Mesothelial cell of epicardium (in vitro differentiated cells): ENCODE measurements at regions not wholly inside any gene's neighbourhood (a gene's known extent, or its start where the extent isn't known, plus 50 kb on each side); places are given as distances from the start of the nearest gene placed in this dataset.

Source experiments
- DNase-seq, 2 experiments: peaks; one replicate each; pipeline ENCODE4 v3.0.0; 2021; ENCODE audit warnings: low spot score in 2 of 2; ENCODE audit not compliant: unreplicated experiment in 2 of 2
- H3K27ac Mint-ChIP-seq: 2 replicates; pipeline ENCODE4 v1.8.0; 2021; ENCODE audit warnings: mixed read lengths
- H3K27me3 Mint-ChIP-seq: 2 replicates; pipeline ENCODE4 v1.8.0; 2021; ENCODE audit warnings: low read depth, mixed read lengths
- H3K36me3 Mint-ChIP-seq: 2 replicates; pipeline ENCODE4 v1.8.0; 2021; ENCODE audit warnings: mixed read lengths
- H3K4me1 Mint-ChIP-seq: 2 replicates; pipeline ENCODE4 v1.8.0; 2021; ENCODE audit warnings: mixed read lengths
- H3K4me3 Mint-ChIP-seq: 2 replicates; pipeline ENCODE4 v1.8.0; 2021; ENCODE audit warnings: mild to moderate bottlenecking, moderate library complexity, mixed read lengths
- H3K9me3 Mint-ChIP-seq: 2 replicates; pipeline ENCODE4 v1.8.0; 2021; ENCODE audit warnings: mixed read lengths
- CTCF ChIP-seq: fragments of 200-600 bp; sonication (generic); IDR thresholded peaks from one replicate; pipeline ENCODE4 v1.5.0; 2021; ENCODE audit warnings: antibody characterized with exemption; ENCODE audit not compliant: unreplicated experiment

GRCh38 chr18:47512726-47513435 is 261.4 kb upstream of the SKOR2 start:
- TF ChIP-seq CTCF: no peak
- no peak overlapping the region for H3K27ac Mint-ChIP-seq
- H3K4me3 Mint-ChIP-seq: no peak overlapping the region
- no peaks in the 10 kb centered on the region for H3K36me3 Mint-ChIP-seq
- H3K27me3 Mint-ChIP-seq: peaks cover 32% of the 10 kb centered on the region
- peaks cover 5% of the 10 kb centered on the region for H3K9me3 Mint-ChIP-seq
- no peaks in the 10 kb centered on the region for H3K4me1 Mint-ChIP-seq
- no peak for DNase-seq

GRCh38 chr18:47512056-47512455 is 260.6 kb upstream of the SKOR2 start:
- Mint-ChIP-seq H3K36me3 (no peaks in the 10 kb centered on the region), H3K4me1 (no peaks in the 10 kb centered on the region), H3K27me3 (peaks cover 33% of the 10 kb centered on the region), H3K27ac (no peak overlapping the region), H3K9me3 (peaks cover 5% of the 10 kb centered on the region), H3K4me3 (no peak overlapping the region)
- no peak for DNase-seq
- no peak for TF ChIP-seq CTCF

GRCh38 chr18:47510831-47511230 is 259.4 kb upstream of the SKOR2 start:
- Mint-ChIP-seq H3K27me3 (peaks cover 39% of the 10 kb centered on the region), H3K36me3 (no peaks in the 10 kb centered on the region), H3K27ac (no peak overlapping the region), H3K4me3 (no peak overlapping the region), H3K9me3 (peaks cover 5% of the 10 kb centered on the region), H3K4me1 (no peaks in the 10 kb centered on the region)
- TF ChIP-seq CTCF: no peak
- no peak for DNase-seq

GRCh38 chr18:47507651-47508050 is 256.2 kb upstream of the SKOR2 start:
- no peak for TF ChIP-seq CTCF
- no peak for DNase-seq
- H3K9me3 Mint-ChIP-seq: no peaks in the 10 kb centered on the region
- H3K4me3 Mint-ChIP-seq: no peak overlapping the region
- no peaks in the 10 kb centered on the region for H3K36me3 Mint-ChIP-seq
- no peak overlapping the region for H3K27ac Mint-ChIP-seq
- H3K4me1 Mint-ChIP-seq: no peaks in the 10 kb centered on the region
- H3K27me3 Mint-ChIP-seq: peaks cover 56% of the 10 kb centered on the region

GRCh38 chr18:47506897-47507296 is 255.4 kb upstream of the SKOR2 start:
- Mint-ChIP-seq H3K27ac (no peak overlapping the region), H3K36me3 (no peaks in the 10 kb centered on the region)

More at GRCh38 chr18:47506897-47507296, 255.4 kb upstream of the SKOR2 start:
- H3K4me1 Mint-ChIP-seq: no peaks in the 10 kb centered on the region
- H3K27me3 Mint-ChIP-seq: peaks cover 60% of the 10 kb centered on the region
- no peak for TF ChIP-seq CTCF
- no peaks in the 10 kb centered on the region for H3K9me3 Mint-ChIP-seq
- no peak overlapping the region for H3K4me3 Mint-ChIP-seq
- DNase-seq: no peak
